ENCODE measurements at regions not wholly inside any gene's neighbourhood (a gene's known extent, or its start where the extent isn't known, plus 50 kb on each side); places are given as distances from the start of the nearest gene placed in this dataset.
"Not testable (repeated sequence)": the region's sequence is repeated elsewhere in the genome, so short reads cannot be mapped to it uniquely, and the experiment has no call there.

DNA sequence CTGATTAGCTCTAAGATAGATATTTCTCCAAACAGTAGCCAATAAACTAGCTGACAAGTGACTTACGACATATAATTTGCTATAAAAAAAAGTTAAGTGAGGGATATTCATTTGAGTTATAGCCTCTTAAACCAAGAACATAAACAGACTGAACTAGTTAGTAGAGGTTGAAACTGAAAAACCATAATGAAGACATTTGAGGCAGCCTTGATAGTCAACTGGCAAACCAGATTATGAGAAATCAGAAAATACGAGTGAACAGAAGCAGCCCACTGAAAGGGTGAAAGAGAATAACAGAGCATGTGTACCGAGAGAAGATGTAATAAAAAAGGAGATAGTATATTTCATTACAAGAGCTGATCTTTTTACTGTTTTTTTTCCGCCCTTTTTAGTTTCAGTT, 698.1 kb upstream of the SETBP1 start:
- DNase-seq (ENCODE audit: low spot score), result no peak

- not testable (repeated sequence) for DNase-seq (ENCODE audit: low spot score)
Observed at GRCh38 chr18:43987061-43987460, 693.6 kb upstream of the SETBP1 start.

DNA sequence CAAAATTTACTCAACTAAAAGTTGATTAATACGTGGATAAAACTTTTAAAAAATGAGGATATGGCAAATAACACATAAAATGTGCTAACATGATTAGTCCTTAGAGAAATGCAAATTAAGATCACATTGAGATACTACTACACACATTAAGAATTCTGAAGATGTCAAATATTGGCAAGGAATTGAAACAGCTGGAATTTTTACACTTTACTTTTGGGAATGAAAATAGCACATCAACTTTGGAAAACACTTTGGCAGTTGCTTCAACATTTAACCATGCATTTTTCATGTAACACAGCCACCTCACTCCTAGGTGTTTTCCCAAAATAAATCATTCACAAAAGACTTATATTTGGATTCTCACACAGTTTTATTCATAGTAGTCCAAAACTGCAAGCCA, 687.9 kb upstream of the SETBP1 start:
- no peak for DNase-seq (ENCODE audit: low spot score)

GRCh38 chr18:43994381-43994780, 686.3 kb upstream of the SETBP1 start:
- no peak for DNase-seq (ENCODE audit: low spot score)

DNA sequence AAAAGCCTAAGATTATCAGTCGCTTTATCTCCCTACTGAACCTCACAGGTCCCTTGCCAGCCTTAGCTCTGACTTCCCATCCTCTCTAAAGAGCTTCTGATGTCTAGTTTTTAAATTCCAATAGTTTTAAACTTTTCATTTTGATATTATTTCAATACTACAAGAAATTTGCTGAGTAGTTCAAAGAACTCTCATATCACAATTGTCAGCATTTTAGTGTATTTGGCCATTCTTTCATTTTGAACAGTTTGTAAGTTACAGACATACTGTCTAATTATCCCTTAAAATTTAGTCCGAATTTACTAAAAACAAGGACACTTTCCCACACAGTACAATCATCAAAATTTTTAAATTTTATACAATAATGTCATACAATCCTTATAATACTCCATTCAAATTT, 666.8 kb upstream of the SETBP1 start:
- DNase-seq (ENCODE audit: low spot score), result no peak

GRCh38 chr18:44025421-44025820, 655.3 kb upstream of the SETBP1 start:
- no peak for DNase-seq (ENCODE audit: low spot score)

DNA sequence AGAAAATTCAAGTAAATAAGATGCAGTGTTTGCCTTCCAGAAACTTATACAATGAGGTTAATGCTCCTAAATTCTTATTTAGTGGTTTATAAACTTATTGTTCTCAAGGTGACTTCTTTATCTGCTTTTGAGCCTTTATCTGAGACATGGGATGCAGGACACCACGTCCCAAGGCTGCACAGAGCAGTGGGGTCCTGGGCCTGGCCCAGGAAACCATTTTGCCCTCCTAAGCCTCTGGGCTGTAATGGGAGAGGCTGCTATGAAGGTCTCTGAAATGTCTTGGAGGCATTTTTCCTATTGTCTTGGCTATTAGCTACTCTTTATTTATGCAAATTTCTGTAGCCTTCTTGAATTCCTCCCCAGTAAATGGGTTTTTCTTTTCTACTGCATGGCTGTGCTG, 652.6 kb upstream of the SETBP1 start:
- DNase-seq (ENCODE audit: low spot score), result no peak

- no peak for DNase-seq (ENCODE audit: low spot score)
Observed at GRCh38 chr18:44031063-44031462, 649.6 kb upstream of the SETBP1 start.

DNA sequence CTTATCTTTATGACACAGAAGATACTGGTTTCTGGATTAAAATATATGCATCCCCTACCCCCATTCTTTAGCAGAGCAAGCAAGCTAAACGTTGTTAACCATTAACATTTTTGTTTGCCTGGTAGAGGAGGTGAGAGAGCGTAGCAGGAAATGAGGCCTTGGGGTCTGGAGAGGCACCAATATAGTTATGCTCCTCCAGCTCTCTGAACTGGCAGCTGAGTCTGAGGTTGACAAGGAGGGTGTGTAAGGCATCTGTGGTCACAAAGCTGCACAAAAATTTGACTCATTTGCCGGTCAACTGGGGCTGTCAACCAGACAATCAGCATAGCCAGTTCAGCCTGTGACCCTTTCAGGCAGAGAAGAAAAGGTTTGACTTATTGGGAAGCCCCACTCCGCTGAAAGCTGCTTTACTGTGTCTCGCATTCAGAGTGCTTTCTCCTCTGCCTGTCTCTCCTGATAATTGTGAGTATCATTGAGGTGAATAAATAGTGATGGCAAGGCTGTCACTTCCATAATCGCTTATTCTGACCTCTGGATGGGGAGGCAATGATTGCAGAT, 647.5 kb upstream of the SETBP1 start:
- DNase-seq (ENCODE audit: low spot score), result no peak

DNA sequence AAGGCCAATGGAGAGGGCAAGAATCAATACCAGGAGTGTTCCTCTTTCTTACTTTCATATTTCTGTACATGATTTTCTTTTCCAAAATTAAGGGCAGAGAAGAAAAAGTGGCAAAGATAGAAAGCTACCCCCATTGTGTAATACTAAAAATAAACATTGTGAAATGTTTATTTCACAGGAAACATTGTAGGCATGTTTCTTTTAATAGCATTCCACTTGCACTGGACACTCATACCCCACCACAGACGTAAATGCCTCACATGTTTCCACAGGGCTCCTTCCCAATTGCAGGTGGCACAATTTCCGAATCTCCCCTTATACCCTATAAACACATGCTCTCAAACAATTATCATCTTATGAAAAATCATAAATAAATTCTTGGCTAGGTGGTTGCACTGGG, 645.1 kb upstream of the SETBP1 start:
- DNase-seq (ENCODE audit: low spot score), result no peak

DNA sequence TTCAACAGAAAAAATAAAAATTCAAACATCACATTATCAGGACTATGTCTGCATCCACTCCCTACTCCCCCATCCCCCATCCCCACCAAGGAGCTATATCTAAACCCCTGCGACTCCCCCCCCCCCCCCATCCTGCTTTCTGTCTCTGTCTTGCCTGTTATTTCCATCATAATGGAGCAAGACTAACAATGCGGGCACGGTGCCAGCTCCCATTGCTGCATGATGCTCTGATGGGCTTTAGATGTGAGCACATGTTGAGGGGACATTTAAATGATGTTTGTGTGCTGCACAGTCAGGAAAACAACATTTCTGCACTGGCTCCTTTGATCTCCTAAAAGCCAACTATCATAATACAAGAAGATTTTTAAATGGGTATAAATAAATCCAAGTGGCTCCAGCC, 644.2 kb upstream of the SETBP1 start:
- no peak for DNase-seq (ENCODE audit: low spot score)

- DNase-seq (ENCODE audit: low spot score), result no peak
Observed at GRCh38 chr18:44039216-44039615, 641.5 kb upstream of the SETBP1 start.

GRCh38 chr18:44039826-44040225, 640.9 kb upstream of the SETBP1 start:
- DNase-seq (ENCODE audit: low spot score), result no peak

DNA sequence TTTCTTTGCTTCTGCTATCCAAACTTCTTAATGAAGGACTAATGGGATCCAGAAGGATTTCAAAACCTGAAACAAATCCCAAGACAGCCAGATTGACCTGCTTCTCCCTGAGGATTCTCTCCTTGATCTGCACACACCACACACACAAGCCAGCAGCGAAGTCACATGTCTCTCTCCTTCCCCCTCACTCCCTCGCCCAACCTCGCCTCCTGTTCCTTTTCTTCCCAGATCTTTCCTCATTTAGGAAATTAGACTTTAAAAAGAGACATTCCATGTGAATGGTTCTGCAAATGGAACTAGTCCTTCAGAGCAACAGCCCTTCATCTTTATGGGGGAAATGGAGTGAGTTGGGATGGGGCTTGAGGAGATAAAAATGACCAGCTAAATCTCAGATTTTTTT, 639.1 kb upstream of the SETBP1 start:
- no peak for DNase-seq (ENCODE audit: low spot score)

- no peak for DNase-seq (ENCODE audit: low spot score)
Observed at GRCh38 chr18:44041961-44042360, 638.7 kb upstream of the SETBP1 start.

- DNase-seq (ENCODE audit: low spot score), result no peak
Observed at GRCh38 chr18:44046376-44046975, 634.2 kb upstream of the SETBP1 start.

- no peak for DNase-seq (ENCODE audit: low spot score)
Observed at GRCh38 chr18:44047585-44047984, 633.1 kb upstream of the SETBP1 start.

GRCh38 chr18:44048435-44048834, 632.3 kb upstream of the SETBP1 start:
- DNase-seq (ENCODE audit: low spot score), result no peak

DNA sequence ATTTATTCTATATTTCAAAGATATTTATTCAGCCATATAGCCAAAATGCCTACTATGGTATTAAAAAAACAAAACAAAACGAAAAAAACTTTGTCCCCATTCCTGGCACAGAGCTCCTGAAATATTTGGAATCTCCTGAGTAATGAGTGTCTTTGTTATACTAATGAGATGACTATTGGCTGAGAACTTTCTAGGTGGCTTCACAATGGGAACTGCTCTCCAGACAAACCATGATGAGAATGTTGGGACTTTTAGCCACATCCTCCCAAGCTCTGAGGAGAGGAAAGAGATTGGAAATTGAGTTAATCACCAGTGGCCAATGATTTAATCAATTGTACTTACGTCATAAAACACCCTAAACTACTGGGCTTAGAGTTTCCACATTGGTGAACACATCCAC, 631.8 kb upstream of the SETBP1 start:
- DNase-seq (ENCODE audit: low spot score), result no peak

GRCh38 chr18:44051026-44051425, 629.7 kb upstream of the SETBP1 start:
- no peak for DNase-seq (ENCODE audit: low spot score)

GRCh38 chr18:44054514-44054913, 626.2 kb upstream of the SETBP1 start:
- no peak for DNase-seq (ENCODE audit: low spot score)

DNA sequence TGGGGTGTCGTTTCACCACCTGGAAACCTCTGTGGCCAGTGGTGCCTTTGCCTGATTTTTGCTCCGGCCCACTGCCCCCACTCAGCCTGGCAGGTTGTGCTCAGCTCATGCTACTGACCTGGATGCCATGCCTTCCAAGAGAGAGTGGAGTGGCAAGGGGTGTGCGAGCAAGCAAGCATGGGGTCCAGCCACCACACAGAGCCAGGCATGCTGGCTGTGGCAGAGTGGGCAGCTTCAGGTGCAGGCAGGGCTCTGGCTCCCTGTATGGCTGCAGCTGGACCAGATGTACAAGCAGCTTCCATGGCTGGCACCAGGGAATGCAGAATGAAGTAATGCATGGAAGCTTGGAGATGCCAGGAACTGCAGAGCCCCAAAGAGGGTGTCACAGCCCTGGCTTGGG, 620.5 kb upstream of the SETBP1 start:
- no peak for DNase-seq (ENCODE audit: low spot score)

DNA sequence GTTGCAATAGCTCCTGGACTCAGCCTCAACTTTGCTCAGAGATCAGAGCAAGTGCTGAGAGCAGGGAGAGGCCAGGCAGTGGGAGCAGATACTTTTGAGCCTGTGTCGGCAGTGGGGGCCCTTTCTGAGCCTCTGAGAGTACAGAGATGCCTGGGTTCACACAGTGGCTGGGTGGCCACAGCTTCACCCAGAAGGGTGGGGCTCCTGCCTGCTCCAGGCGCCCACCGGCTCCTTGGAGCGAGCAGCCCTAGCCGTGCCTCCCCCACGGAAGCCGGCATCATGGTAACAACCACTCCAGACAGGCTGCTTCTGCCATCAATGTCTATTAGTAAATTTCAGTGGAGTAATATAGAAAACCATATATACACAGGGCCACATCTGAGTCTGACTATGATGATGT, 619.2 kb upstream of the SETBP1 start:
- no peak for DNase-seq (ENCODE audit: low spot score)

GRCh38 chr18:44062345-44062744, 618.3 kb upstream of the SETBP1 start:
- no peak for DNase-seq (ENCODE audit: low spot score)

DNA sequence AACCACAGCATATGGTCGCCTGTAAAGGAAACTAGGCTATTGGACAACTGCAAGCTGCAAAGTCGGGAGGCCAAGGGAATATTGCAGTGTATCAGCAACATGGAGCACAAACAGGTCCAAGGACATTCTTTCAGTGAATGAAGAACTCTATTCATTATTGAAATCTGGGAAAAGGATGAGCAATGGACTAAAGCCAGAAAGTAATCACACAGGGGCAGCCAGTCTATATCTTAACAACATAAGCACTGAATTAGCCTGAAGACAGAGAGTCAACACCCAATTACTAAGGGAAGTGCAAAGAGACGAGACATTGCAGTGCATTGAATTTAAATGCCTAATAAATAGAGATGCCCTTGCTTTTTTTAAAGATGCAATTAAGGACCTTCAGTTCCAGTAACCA, 615.5 kb upstream of the SETBP1 start:
- DNase-seq (ENCODE audit: low spot score), result no peak

All from hepatic stellate cell (primary cell).